Activated CD8-positive, alpha-beta memory T cell treated with anti-CD3 and anti-CD28 coated beads for 36 hours (primary cell): ENCODE measurements at regions not wholly inside any gene's neighbourhood (a gene's known extent, or its start where the extent isn't known, plus 50 kb on each side); places are given as distances from the start of the nearest gene placed in this dataset.

Experiments
- CTCF ChIA-PET: fragments of 350-600 bp; sonication (Branson Sonifier 250); formaldehyde crosslinking; loops from one replicate; lab custom pipeline; 2021; ENCODE audit warnings: antibody characterized with exemption; lab: Charles Lee
- POLR2A ChIA-PET: fragments of 350-600 bp; sonication (Branson Sonifier 250); formaldehyde crosslinking; loops from one replicate; lab custom pipeline; 2021; ENCODE audit warnings: antibody characterized with exemption; lab: Charles Lee

DNA sequence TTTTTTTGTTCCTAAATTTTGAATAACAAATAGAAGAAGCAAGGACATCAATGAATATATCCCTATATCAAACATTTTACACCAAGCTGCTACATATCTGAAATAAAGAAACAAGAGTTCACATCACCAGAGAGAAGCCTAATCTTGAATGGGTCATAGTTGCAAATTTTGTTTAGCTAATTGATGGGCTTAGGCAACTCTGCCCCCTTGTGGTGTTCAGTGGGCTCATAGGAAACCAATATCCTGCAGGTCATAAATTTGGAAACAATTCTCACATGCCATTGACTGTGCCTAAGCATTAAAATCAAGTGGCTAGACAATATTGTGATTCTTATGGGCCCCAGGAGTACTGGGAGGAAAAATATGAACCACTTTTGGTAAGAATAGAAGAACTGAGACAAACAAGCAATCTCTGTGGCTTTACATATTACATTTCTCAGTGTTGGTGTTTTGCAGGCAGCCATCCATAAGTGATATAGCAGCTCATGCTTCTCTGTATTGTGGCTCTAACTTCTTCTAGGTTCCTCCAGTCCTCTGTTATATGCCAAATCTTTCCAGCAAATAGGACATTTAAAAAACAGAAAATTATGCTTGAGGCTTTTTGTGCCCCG is 1262.8 kb upstream of the PRMT6 start:
- CTCF ChIA-PET = interaction anchor here (1.1 kb wide), 1 partner anchor 68 kb away, joined by 3 read pairs; no protein-coding TSS in a partner anchor
- POLR2A ChIA-PET = no interaction called here

DNA sequence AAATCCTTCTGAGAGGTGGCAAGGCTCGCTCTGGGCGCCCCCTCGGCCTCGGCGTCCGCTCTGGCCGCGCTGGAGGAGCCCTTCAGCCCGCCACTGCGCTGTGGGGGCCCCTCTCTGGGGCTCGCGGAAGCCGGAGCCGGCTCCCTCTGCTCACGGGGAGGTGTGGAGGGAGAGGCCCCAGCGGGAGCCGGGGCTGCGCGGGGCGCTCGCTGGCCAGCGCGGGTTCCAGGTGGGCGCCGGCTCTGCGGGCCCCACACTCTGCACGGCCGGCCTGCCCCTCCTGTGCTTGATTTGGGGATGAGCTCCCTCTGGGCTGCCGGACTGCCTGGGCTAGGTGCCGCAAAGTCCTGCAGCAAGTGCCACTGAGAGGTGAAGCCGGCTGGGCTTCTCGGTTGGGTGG is 1260.7 kb upstream of the PRMT6 start:
- CTCF ChIA-PET = no interaction called here
- POLR2A ChIA-PET = no interaction called here

DNA sequence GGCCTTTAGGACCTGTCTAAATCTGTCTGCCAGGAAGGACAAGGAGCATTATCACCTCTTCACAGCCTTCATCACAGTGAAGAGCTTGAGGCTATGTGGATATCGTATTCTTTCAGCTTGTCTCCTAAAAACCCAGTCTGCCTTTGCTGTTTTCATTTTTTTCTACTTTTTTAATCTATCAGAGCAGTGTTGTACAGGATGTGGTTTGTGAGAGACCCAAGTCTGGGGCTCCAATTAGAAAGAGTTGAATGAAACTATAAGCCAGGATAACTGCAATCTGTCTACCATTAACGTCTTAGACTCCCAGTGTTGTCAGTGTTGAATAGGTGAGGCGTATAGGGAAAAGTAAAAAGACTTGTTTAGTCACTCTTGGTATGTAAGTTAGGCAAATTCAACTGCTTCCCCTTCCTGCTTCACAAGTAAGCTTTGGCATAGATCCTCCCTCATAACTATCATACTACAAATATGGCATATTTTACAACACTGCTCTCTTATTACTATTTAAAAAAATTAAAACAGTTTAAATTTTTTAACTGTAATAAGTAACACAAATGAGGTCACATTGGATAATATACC is 1225.8 kb upstream of the PRMT6 start:
- ChIA-PET CTCF (no interaction called here), POLR2A (no interaction called here)

DNA sequence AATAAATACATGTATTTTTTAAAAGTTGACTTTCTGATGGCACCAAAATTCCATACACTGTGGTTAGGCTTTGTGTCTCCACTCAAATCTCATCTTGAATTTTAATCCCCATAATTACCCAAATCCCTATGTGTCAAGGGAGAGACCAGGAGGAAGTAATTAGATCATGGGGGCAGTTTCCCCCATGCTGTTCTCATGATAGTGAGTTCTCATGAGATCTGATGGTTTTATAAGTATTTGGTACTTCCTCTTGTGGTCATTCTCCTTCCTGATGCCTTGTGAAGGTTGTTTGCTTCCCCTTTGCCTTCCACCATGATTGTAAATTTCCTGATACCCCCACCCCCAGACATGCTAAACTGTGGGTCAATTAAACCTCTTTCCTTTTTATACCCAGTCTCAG is 1218.4 kb upstream of the PRMT6 start:
- POLR2A ChIA-PET = no interaction called here
- CTCF ChIA-PET = no interaction called here

GRCh38 chr1:105865546-105865945 is 1190.9 kb upstream of the PRMT6 start:
- ChIA-PET POLR2A (no interaction called here), CTCF (no interaction called here)

GRCh38 chr1:105872817-105873216 is 1183.7 kb upstream of the PRMT6 start:
- POLR2A ChIA-PET = no interaction called here
- CTCF ChIA-PET = no interaction called here

- ChIA-PET POLR2A (no interaction called here), CTCF (no interaction called here)
Measured at GRCh38 chr1:105874621-105875020, 1181.9 kb upstream of the PRMT6 start.

DNA sequence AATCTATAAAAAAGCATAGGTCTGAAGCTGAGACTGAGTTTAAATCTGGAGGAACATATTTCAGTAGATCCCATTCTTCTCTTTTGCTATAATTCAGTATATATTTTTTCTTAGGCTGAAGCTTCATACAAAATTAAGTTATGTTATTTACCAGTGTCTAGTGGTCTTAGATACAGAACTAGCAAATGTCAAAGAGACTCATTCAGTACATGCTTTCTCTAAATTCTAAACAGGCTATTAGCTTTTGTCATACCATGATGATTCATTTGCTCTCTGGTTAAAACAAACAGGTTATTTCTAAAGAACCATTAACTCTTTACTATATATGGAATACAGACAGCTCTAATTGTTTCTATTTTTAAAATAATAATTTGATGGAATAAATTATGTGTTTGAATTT is 1170.2 kb upstream of the PRMT6 start:
- POLR2A ChIA-PET = no interaction called here
- CTCF ChIA-PET = no interaction called here

DNA sequence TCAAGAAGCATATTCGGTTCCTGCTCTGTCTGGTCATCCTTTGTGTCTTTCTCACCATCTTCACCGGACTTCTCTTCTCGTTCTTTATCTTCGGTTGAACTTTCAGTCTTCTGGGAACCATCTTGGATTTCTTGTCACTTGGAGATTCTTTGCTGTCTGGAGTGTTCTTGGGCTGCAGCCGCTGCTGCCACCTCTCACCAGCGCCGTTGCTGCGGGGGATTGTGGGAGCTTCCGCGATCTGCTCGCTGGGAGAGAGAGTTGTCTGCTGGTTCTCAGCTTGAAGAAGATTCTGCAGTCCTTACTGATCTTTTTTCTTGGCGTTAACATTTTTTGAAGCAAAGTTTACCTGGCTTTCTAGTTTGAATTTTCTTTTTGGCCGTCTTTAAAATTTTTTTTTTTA is 1165.2 kb upstream of the PRMT6 start:
- ChIA-PET CTCF (no interaction called here), POLR2A (no interaction called here)

DNA sequence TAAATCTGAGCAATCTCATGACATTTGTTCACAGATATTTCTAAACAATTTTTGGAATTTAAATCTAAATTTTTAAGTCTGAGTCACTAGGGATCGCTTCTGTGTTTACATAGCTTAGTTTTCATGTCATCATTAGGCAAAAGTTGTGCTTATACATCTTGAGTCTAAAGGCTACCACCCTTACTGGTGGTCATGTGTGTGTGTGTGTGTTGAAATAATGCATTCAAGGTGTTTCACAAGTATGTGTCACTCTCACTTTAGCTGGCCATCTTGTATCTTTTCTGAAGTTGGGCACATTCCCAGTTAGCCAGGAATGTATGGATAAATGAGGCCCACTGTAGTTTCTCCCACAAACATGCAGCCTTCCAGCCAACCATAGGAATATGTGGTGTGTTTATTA is 1162.5 kb upstream of the PRMT6 start:
- POLR2A ChIA-PET = no interaction called here
- CTCF ChIA-PET = no interaction called here

DNA sequence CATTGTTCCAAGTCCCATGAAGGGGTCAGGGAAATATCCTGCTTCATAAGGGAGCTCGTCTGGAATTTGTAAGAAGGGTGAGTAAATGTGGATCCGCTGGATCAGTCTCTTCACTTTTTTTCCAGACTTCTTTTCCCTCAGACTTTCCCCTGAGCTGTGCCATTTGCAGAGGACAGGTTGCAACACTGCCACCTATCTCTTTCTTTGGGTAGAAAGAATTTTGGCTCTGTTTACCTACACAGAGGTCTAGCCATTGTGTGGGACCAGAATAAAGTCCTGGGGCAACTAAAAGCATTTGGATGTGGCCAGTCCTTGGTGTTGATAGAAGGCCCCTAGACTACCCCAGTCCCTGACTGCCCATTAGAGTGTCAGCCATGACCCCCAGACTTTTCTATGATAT is 1146.7 kb upstream of the PRMT6 start:
- ChIA-PET CTCF (no interaction called here), POLR2A (no interaction called here)

GRCh38 chr1:105914403-105914802 is 1142.1 kb upstream of the PRMT6 start:
- CTCF ChIA-PET = no interaction called here
- POLR2A ChIA-PET = no interaction called here

DNA sequence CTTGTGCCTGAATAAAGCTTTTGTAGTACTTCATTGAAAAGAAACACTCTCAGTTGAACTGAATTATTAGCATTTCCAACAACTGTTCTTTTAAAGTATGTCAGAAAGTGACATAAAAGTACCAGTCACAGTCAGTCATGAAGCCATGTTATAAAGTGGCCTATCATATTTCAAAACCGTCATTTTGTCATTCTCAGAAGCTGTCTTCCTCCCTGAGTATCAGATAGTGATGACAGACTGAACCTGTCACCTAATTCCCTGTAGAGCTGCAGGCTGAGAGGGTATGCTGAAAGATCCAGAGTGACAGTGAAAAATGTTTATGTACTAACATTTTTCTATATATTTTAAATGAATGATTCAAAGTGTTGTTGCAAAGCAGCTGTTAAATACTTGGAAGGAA is 1121.7 kb upstream of the PRMT6 start:
- ChIA-PET POLR2A (no interaction called here), CTCF (interaction anchor here (0.6 kb wide), 1 partner anchor 774 kb away, joined by 3 read pairs; no protein-coding TSS in a partner anchor)

- CTCF ChIA-PET = no interaction called here
- POLR2A ChIA-PET = no interaction called here
Measured at GRCh38 chr1:105964879-105965278, 1091.6 kb upstream of the PRMT6 start.

DNA sequence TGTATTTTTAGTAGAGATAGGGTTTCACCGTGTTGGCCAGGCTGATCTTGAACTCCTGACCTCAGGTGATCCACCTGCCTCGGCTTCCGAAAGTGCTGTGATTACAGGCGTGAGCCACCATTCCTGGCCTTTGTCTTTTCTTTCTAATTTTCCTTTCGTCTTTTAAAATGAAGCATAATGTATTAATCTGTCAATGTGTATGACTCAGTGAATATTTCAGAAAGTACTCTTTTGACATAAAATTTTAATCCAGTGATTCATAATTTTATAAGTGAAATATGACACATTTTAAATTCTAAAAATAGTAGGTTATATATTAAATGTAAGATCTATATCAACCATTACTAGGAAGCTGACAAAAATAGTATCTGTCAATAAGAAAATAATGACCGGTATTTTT is 1059.0 kb upstream of the PRMT6 start:
- CTCF ChIA-PET = no interaction called here
- POLR2A ChIA-PET = no interaction called here

DNA sequence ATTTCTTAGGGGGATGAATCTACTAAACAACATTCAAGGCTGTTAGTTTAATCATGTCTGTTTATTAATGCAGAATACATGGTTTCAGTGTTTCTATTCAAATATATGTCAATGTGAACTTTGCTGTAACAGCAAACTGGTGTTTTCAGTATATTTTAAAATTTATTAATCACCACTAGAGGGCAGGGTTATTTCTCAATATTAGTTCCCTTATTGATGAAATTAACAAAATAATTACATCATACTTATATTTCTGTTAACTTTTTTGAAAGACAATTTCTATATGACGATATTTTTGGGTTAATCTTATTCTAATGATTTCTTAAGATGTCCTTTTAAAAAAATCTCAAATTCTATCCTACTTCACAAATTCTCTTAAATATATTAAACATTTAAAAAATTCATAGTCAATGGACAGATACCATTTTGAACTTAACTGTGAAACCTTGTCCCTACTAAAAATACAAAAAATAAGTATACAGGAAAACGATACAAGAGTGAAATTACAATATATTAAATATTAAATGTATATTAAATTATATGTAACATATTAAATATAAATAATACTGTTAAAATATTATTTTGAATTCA is 1034.1 kb upstream of the PRMT6 start:
- ChIA-PET CTCF (no interaction called here), POLR2A (no interaction called here)

DNA sequence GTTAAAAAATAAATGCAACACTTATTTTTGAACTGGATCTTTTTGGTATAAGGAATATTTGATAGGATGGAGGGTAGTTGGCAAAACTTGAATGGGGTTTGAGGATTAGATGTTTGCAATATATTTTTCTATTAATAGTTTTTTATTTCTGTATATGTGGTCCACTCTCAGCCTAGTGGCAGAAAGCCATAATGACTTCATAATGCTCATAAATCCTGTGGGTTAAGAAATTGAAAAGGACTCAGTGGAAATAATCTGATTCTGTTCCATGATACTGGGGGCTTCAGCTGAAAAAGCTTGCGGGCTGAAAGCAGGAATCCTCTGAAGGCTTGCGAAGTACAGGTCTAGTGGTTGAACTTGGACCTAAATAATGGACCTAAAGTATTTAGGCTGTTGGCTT is 1028.6 kb upstream of the PRMT6 start:
- ChIA-PET POLR2A (no interaction called here), CTCF (no interaction called here)

- POLR2A ChIA-PET = no interaction called here
- CTCF ChIA-PET = no interaction called here
Measured at GRCh38 chr1:106037526-106037925, 1018.9 kb upstream of the PRMT6 start.

GRCh38 chr1:106038260-106038659 is 1018.2 kb upstream of the PRMT6 start:
- CTCF ChIA-PET = no interaction called here
- POLR2A ChIA-PET = no interaction called here

GRCh38 chr1:106043971-106044370 is 1012.5 kb upstream of the PRMT6 start:
- ChIA-PET POLR2A (no interaction called here), CTCF (no interaction called here)

GRCh38 chr1:106047210-106047609 is 1009.3 kb upstream of the PRMT6 start:
- POLR2A ChIA-PET = no interaction called here

More at GRCh38 chr1:106047210-106047609, 1009.3 kb upstream of the PRMT6 start:
- CTCF ChIA-PET = no interaction called here
